H9 (cell line): ENCODE measurements at regions not wholly inside any gene's neighbourhood (a gene's known extent, or its start where the extent isn't known, plus 50 kb on each side); places are given as distances from the start of the nearest gene placed in this dataset.

Experiments
- DNase-seq: peaks from one replicate; pipeline ENCODE4 v3.0.0-alpha.2; 2017
- H2AFZ ChIP-seq: one replicate; pipeline ENCODE4 v1.6.1; 2013; ENCODE audit warnings: mild to moderate bottlenecking, low read length, control low read depth, moderate library complexity
- H2AK5ac ChIP-seq: 2 replicates; pipeline ENCODE4 v1.6.1; 2013; ENCODE audit warnings: low read length, control low read depth, mixed read lengths; ENCODE audit not compliant: insufficient read length
- H2BK120ac ChIP-seq: one replicate; pipeline ENCODE4 v1.6.1; 2013; ENCODE audit warnings: low read depth, mild to moderate bottlenecking, low read length, control low read depth, inconsistent platforms; ENCODE audit not compliant: poor library complexity, severe bottlenecking
- H2BK12ac ChIP-seq: 2 replicates; pipeline ENCODE4 v1.6.1; 2013; ENCODE audit warnings: low read length, control low read depth, mixed read lengths, low read depth; ENCODE audit not compliant: insufficient read length
- H2BK15ac ChIP-seq: 2 replicates; pipeline ENCODE4 v1.6.1; 2013; ENCODE audit warnings: low read depth, low read length, control low read depth
- H2BK20ac ChIP-seq: one replicate; pipeline ENCODE4 v1.6.1; 2013; ENCODE audit warnings: low read depth, mild to moderate bottlenecking, low read length, control low read depth, inconsistent platforms; ENCODE audit not compliant: poor library complexity, severe bottlenecking
- H2BK5ac ChIP-seq: 2 replicates; pipeline ENCODE4 v1.6.1; 2013; ENCODE audit warnings: low read length, control low read depth, mixed read lengths; ENCODE audit not compliant: insufficient read length
- H3K14ac ChIP-seq: 2 replicates; pipeline ENCODE4 v1.6.1; 2013; ENCODE audit warnings: low read length, control low read depth; ENCODE audit not compliant: insufficient read depth
- H3K18ac ChIP-seq: 2 replicates; pipeline ENCODE4 v1.6.1; 2013; ENCODE audit warnings: low read depth, mild to moderate bottlenecking, mixed read lengths, low read length, control low read depth; ENCODE audit not compliant: insufficient read length
- H3K23ac ChIP-seq: 2 replicates; pipeline ENCODE4 v1.6.1; 2013; ENCODE audit warnings: low read length, control low read depth, mixed read lengths, low read depth; ENCODE audit not compliant: insufficient read length
- H3K23me2 ChIP-seq: 2 replicates; pipeline ENCODE4 v1.6.1; 2013; ENCODE audit warnings: low read depth, mild to moderate bottlenecking, mixed read lengths, low read length, control low read depth; ENCODE audit not compliant: insufficient read length, poor library complexity, severe bottlenecking
- H3K27ac ChIP-seq: 2 replicates; pipeline ENCODE4 v1.5.1; 2013; ENCODE audit warnings: low read length, control low read depth, mixed read lengths, low read depth; ENCODE audit not compliant: insufficient read length
- H3K27me3 ChIP-seq: 2 replicates; pipeline ENCODE4 v1.6.1; 2013; ENCODE audit warnings: low read length, control low read depth, inconsistent platforms; ENCODE audit not compliant: insufficient read depth
- H3K4ac ChIP-seq: 2 replicates; pipeline ENCODE4 v1.6.1; 2013; ENCODE audit warnings: low read depth, mild to moderate bottlenecking, control low read depth, inconsistent platforms, low read length, moderate library complexity
- H3K4me1 ChIP-seq: 2 replicates; pipeline ENCODE4 v1.6.1; 2013; ENCODE audit warnings: low read length, control low read depth, inconsistent platforms; ENCODE audit not compliant: insufficient read depth
- H3K4me2 ChIP-seq: 2 replicates; pipeline ENCODE4 v1.6.1; 2013; ENCODE audit warnings: low read length, control low read depth, mixed read lengths; ENCODE audit not compliant: insufficient read length, insufficient read depth
- H3K56ac ChIP-seq: 2 replicates; pipeline ENCODE4 v1.6.1; 2013; ENCODE audit warnings: low read depth, mild to moderate bottlenecking, mixed read lengths, low read length, control low read depth; ENCODE audit not compliant: insufficient read length
- H3K79me1 ChIP-seq: 2 replicates; pipeline ENCODE4 v1.6.1; 2013; ENCODE audit warnings: low read depth, mild to moderate bottlenecking, moderate library complexity, low read length, control low read depth, inconsistent platforms; ENCODE audit not compliant: insufficient read depth, poor library complexity, severe bottlenecking
- H3K79me2 ChIP-seq: 2 replicates; pipeline ENCODE4 v1.6.1; 2013; ENCODE audit warnings: low read length, control low read depth, inconsistent platforms; ENCODE audit not compliant: insufficient read depth
- H3K9ac ChIP-seq: 2 replicates; pipeline ENCODE4 v1.6.1; 2013; ENCODE audit warnings: low read length, control low read depth, mixed read lengths; ENCODE audit not compliant: insufficient read length; ENCODE audit errors: extremely low read depth
- H3K9me3 ChIP-seq: one replicate; pipeline ENCODE4 v1.6.1; 2013; ENCODE audit warnings: low read depth, low read length, inconsistent platforms; ENCODE audit not compliant: control insufficient read depth
- H3T11ph ChIP-seq: one replicate; pipeline ENCODE4 v1.6.1; 2013; ENCODE audit warnings: mild to moderate bottlenecking, low read length, control low read depth, inconsistent platforms
- H4K20me1 ChIP-seq: one replicate; pipeline ENCODE4 v1.6.1; 2013; ENCODE audit not compliant: control insufficient read depth, insufficient read length, insufficient read depth
- H4K5ac ChIP-seq: 2 replicates; pipeline ENCODE4 v1.6.1; 2013; ENCODE audit warnings: low read depth, mild to moderate bottlenecking, mixed read lengths, low read length, control low read depth; ENCODE audit not compliant: insufficient read length
- H4K8ac ChIP-seq: replicated peaks from 2 replicates; pipeline ENCODE4 v1.6.1; 2013; ENCODE audit warnings: low read length, control low read depth, mixed read lengths, low read depth; ENCODE audit not compliant: insufficient read length
- H4K91ac ChIP-seq: 2 replicates; pipeline ENCODE4 v1.6.1; 2013; ENCODE audit warnings: low read depth, mild to moderate bottlenecking, moderate library complexity, mixed read lengths, low read length, control low read depth; ENCODE audit not compliant: insufficient read length
- H3K27ac Mint-ChIP-seq, 3 experiments: 2 replicates in 2 of 3; 3 replicates in 1 of 3; pipeline ENCODE4 v1.8.0; 2020 to 2021; ENCODE audit warnings: mixed read lengths in 3 of 3, mild to moderate bottlenecking in 1 of 3, moderate library complexity in 1 of 3
- H3K27me3 Mint-ChIP-seq: 2 replicates; pipeline ENCODE4 v1.8.0; 2021; ENCODE audit warnings: low read depth, mild to moderate bottlenecking, moderate library complexity, mixed read lengths
- H3K36me3 Mint-ChIP-seq, 3 experiments: 2 replicates in 2 of 3; 3 replicates in 1 of 3; pipeline ENCODE4 v1.8.0; 2020 to 2021; ENCODE audit warnings: low read depth in 3 of 3, mixed read lengths in 3 of 3; ENCODE audit not compliant: insufficient read depth in 1 of 3
- H3K4me1 Mint-ChIP-seq, 2 experiments: 2 replicates each; pipeline ENCODE4 v1.8.0; 2020; ENCODE audit warnings: mixed read lengths in 2 of 2
- H3K4me3 Mint-ChIP-seq, 2 experiments: 2 replicates in 1 of 2; 3 replicates in 1 of 2; pipeline ENCODE4 v1.8.0; 2020 to 2021; ENCODE audit warnings: mild to moderate bottlenecking in 2 of 2, mixed read lengths in 2 of 2, moderate library complexity in 1 of 2
- H3K9me3 Mint-ChIP-seq, 2 experiments: 2 replicates in 1 of 2; 3 replicates in 1 of 2; pipeline ENCODE4 v1.8.0; 2020; ENCODE audit warnings: mild to moderate bottlenecking in 2 of 2, mixed read lengths in 2 of 2, moderate library complexity in 1 of 2
- CTCF ChIP-seq: fragments of 200-600 bp; sonication (generic); conservative IDR thresholded peaks from 3 replicates; pipeline ENCODE4 v1.8.0; 2021; ENCODE audit warnings: antibody characterized with exemption, mild to moderate bottlenecking
- WGBS: extraction: QIAGEN DNeasy Blood & Tissue Kit; methylation state at CpG from one replicate; pipeline ENCODE4 v1.1.7; 2013; ENCODE audit warnings: missing lambda C conversion rate, low lambda C conversion rate, mixed read lengths; ENCODE audit not compliant: insufficient read length; ENCODE audit errors: extremely low coverage; 5-methylcytosine and 5-hydroxymethylcytosine counted together

GRCh38 chr2:207243601-207244000 lies 77.9 kb upstream of the KLF7 start:
- H3K79me2 ChIP-seq, result no peaks in the 10 kb centered on the region
- peaks cover 30% of the 10 kb centered on the region in 2 experiments for H3K4me1 Mint-ChIP-seq
- no peak overlapping the region for H3K4ac ChIP-seq
- no peak overlapping the region for H2BK120ac ChIP-seq
- no peak overlapping the region for H2BK12ac ChIP-seq
- no peak overlapping the region for H3K18ac ChIP-seq
- H3K23me2 ChIP-seq, result no peaks in the 10 kb centered on the region
- H3T11ph ChIP-seq, result no peak overlapping the region
- no peak overlapping the region for H2BK20ac ChIP-seq
- H3K4me2 ChIP-seq, result no peak overlapping the region
- no peak overlapping the region for H2AFZ ChIP-seq
- no peak overlapping the region for H3K56ac ChIP-seq
- H3K9ac ChIP-seq, result no peak overlapping the region
- H4K20me1 ChIP-seq, result no peaks in the 10 kb centered on the region
- H3K27ac ChIP-seq, result no peak overlapping the region
- TF ChIP-seq CTCF, result no peak
- no peak overlapping the region for H4K8ac ChIP-seq
- H4K5ac ChIP-seq, result no peak overlapping the region
- no peak overlapping the region for H2AK5ac ChIP-seq
- no peak for DNase-seq
- H3K27ac Mint-ChIP-seq, result no peak overlapping the region
- no peak overlapping the region for H3K4me3 Mint-ChIP-seq
- H3K79me1 ChIP-seq, result no peaks in the 10 kb centered on the region
- H2BK15ac ChIP-seq, result no peak overlapping the region
- no peaks in the 10 kb centered on the region for H3K27me3 ChIP-seq
- H4K91ac ChIP-seq, result no peak overlapping the region
- no peak overlapping the region for H3K23ac ChIP-seq
- no peaks in the 10 kb centered on the region for H3K9me3 Mint-ChIP-seq
- no peaks in the 10 kb centered on the region for H3K9me3 ChIP-seq
- no peaks in the 10 kb centered on the region for H3K4me1 ChIP-seq
- H3K36me3 Mint-ChIP-seq, result no peaks in the 10 kb centered on the region
- no peak overlapping the region for H3K14ac ChIP-seq
- WGBS, result no CpG with 5 or more reads among the region's 1 CpG
- no peak overlapping the region for H2BK5ac ChIP-seq
- H3K27me3 Mint-ChIP-seq, result no peaks in the 10 kb centered on the region
